Calu3 (cell line): ENCODE measurements at regions not wholly inside any gene's neighbourhood (a gene's known extent, or its start where the extent isn't known, plus 50 kb on each side); places are given as distances from the start of the nearest gene placed in this dataset.

ENCODE experiments used
- BruUV-seq: library from RNA; stranded (reverse); fragments of 400-500 nt; replicated peaks from 2 replicates; lab custom pipeline; 2021; lab: Mats Ljungman, UMichigan
- CTCF ChIA-PET: fragments of 300-600 bp; sonication (Branson Sonifier 250); formaldehyde crosslinking; loops from one replicate; lab custom pipeline; 2022; ENCODE audit warnings: antibody characterized with exemption; lab: Charles Lee
- DNase-seq: peaks from one replicate; pipeline ENCODE4 v3.0.0; 2022
- H3K27ac Mint-ChIP-seq: one replicate; pipeline ENCODE4 v1.8.0; 2022; ENCODE audit warnings: mixed read lengths; ENCODE audit not compliant: unreplicated experiment
- H3K27me3 Mint-ChIP-seq: one replicate; pipeline ENCODE4 v1.8.0; 2022; ENCODE audit warnings: mixed read lengths; ENCODE audit not compliant: unreplicated experiment
- H3K36me3 Mint-ChIP-seq: one replicate; pipeline ENCODE4 v1.8.0; 2022; ENCODE audit warnings: mild to moderate bottlenecking, moderate library complexity, mixed read lengths; ENCODE audit not compliant: insufficient read depth, unreplicated experiment
- H3K4me1 Mint-ChIP-seq: one replicate; pipeline ENCODE4 v1.8.0; 2022; ENCODE audit warnings: mild to moderate bottlenecking, low read depth, mixed read lengths; ENCODE audit not compliant: unreplicated experiment
- H3K4me3 Mint-ChIP-seq: one replicate; pipeline ENCODE4 v1.8.0; 2022; ENCODE audit warnings: mild to moderate bottlenecking, low read depth, moderate library complexity, mixed read lengths; ENCODE audit not compliant: unreplicated experiment
- H3K9me3 Mint-ChIP-seq: one replicate; pipeline ENCODE4 v1.8.0; 2022; ENCODE audit warnings: low read depth, mixed read lengths; ENCODE audit not compliant: unreplicated experiment
- CTCF ChIP-seq: fragments of 200-600 bp; IDR thresholded peaks from one replicate; pipeline ENCODE4 v1.8.0; 2022; ENCODE audit warnings: antibody characterized with exemption; ENCODE audit not compliant: unreplicated experiment
- intact Hi-C: fragments of 100-400 bp; cut with micrococcal nuclease; formaldehyde crosslinking; loops from one replicate; pipeline ENCODE4 v1.10.0; 2022; ENCODE audit not compliant: unreplicated experiment

- CTCF ChIA-PET = no interaction called here
- H3K27me3 Mint-ChIP-seq = no peaks in the 10 kb centered on the region
- no peak overlapping the region for H3K4me3 Mint-ChIP-seq
- DNase-seq = no peak
- peaks cover 47% of the 10 kb centered on the region for H3K4me1 Mint-ChIP-seq
- TF ChIP-seq CTCF = no peak
- peak overlapping the region; percentile 80 for H3K27ac Mint-ChIP-seq
- no TSS peak for BruUV-seq
- intact Hi-C loops = loop anchor here (5.0 kb wide), 1 partner anchor 51 kb away; no protein-coding TSS in a partner anchor
- peaks cover 5% of the 10 kb centered on the region for H3K36me3 Mint-ChIP-seq
- peaks cover 9% of the 10 kb centered on the region for H3K9me3 Mint-ChIP-seq
Measured at GRCh38 chr21:35198565-35198964, 149.5 kb upstream of the RUNX1 start.

GRCh38 chr21:35197992-35198431 is 148.9 kb upstream of the RUNX1 start:
- TF ChIP-seq CTCF = no peak
- peaks cover 11% of the 10 kb centered on the region for H3K9me3 Mint-ChIP-seq
- no TSS peak for BruUV-seq
- H3K36me3 Mint-ChIP-seq = peaks cover 5% of the 10 kb centered on the region
- intact Hi-C loops = loop anchor here (5.0 kb wide), 1 partner anchor 51 kb away; no protein-coding TSS in a partner anchor
- CTCF ChIA-PET = no interaction called here
- peaks cover 47% of the 10 kb centered on the region for H3K4me1 Mint-ChIP-seq
- H3K27ac Mint-ChIP-seq = peak overlapping the region; percentile 80
- no peaks in the 10 kb centered on the region for H3K27me3 Mint-ChIP-seq
- H3K4me3 Mint-ChIP-seq = no peak overlapping the region
- DNase-seq = peak; percentile 33

GRCh38 chr21:35197191-35197590 is 148.1 kb upstream of the RUNX1 start:
- no peak overlapping the region for H3K4me3 Mint-ChIP-seq
- intact Hi-C loops = loop anchor here (5.0 kb wide), 1 partner anchor 50 kb away; no protein-coding TSS in a partner anchor

GRCh38 chr21:35196128-35196527 is 147.0 kb upstream of the RUNX1 start:
- DNase-seq = no peak
- intact Hi-C loops = loop anchor here (5.0 kb wide), 1 partner anchor 49 kb away; no protein-coding TSS in a partner anchor
- Mint-ChIP-seq H3K4me1 (peaks cover 42% of the 10 kb centered on the region), H3K27ac (no peak overlapping the region), H3K4me3 (no peak overlapping the region), H3K36me3 (peaks cover 5% of the 10 kb centered on the region), H3K27me3 (no peaks in the 10 kb centered on the region), H3K9me3 (peaks cover 15% of the 10 kb centered on the region)
- no TSS peak for BruUV-seq
- no peak for TF ChIP-seq CTCF
- CTCF ChIA-PET = no interaction called here

More at GRCh38 chr21:35197191-35197590, 148.1 kb upstream of the RUNX1 start:
- BruUV-seq = no TSS peak
- no peak for TF ChIP-seq CTCF
- CTCF ChIA-PET = no interaction called here
- no peak overlapping the region for H3K27ac Mint-ChIP-seq
- H3K9me3 Mint-ChIP-seq = peaks cover 15% of the 10 kb centered on the region
- no peaks in the 10 kb centered on the region for H3K27me3 Mint-ChIP-seq
- peaks cover 47% of the 10 kb centered on the region for H3K4me1 Mint-ChIP-seq
- no peak for DNase-seq
- H3K36me3 Mint-ChIP-seq = peaks cover 5% of the 10 kb centered on the region
